Kidney (tissue), 13 donors: ENCODE measurements at regions not wholly inside any gene's neighbourhood (a gene's known extent, or its start where the extent isn't known, plus 50 kb on each side); places are given as distances from the start of the nearest gene placed in this dataset.

ENCODE experiments used
- DNase-seq, 5 donors: peaks; one replicate each; pipeline ENCODE4 v3.0.0-alpha.2; 2013 to 2020
- FAIRE-seq: peaks from 2 replicates; lab custom pipeline; 2012; peaks lifted over from hg19 to GRCh38; lab: Jason Lieb, UNC
- H3K27ac ChIP-seq, 2 donors: one replicate each; pipeline ENCODE4 v1.7.0; 2013; ENCODE audit warnings: low read depth in 2 of 2, low read length in 2 of 2, inconsistent platforms in 1 of 2
- H3K27me3 ChIP-seq: one replicate; pipeline ENCODE4 v1.7.1; 2013; ENCODE audit warnings: low read length, inconsistent platforms; ENCODE audit not compliant: control insufficient read depth, insufficient read depth
- H3K36me3 ChIP-seq, 3 donors: one replicate each; pipeline versions ENCODE4 v1.7.0 to v1.7.1; 2013; ENCODE audit warnings: low read length in 3 of 3, control low read depth in 1 of 3, inconsistent platforms in 1 of 3; ENCODE audit not compliant: insufficient read depth in 3 of 3, control insufficient read depth in 2 of 3
- H3K4me1 ChIP-seq, 3 donors: one replicate each; pipeline versions ENCODE4 v1.7.0 to v1.7.1; 2013; ENCODE audit warnings: low read length in 3 of 3, inconsistent platforms in 1 of 3, low read depth in 1 of 3; ENCODE audit not compliant: control insufficient read depth in 2 of 3, insufficient read depth in 2 of 3
- H3K4me3 ChIP-seq, 3 donors: one replicate each; pipeline versions ENCODE4 v1.7.0 to v1.8.1; 2013; ENCODE audit warnings: low read length in 3 of 3, control low read depth in 1 of 3, inconsistent platforms in 1 of 3
- H3K9ac ChIP-seq, 3 donors: one replicate each; pipeline versions ENCODE4 v1.7.0 to v1.7.1; 2013; ENCODE audit warnings: low read length in 3 of 3, control low read depth in 1 of 3, inconsistent platforms in 1 of 3
- H3K9me3 ChIP-seq, 3 donors: one replicate each; pipeline versions ENCODE4 v1.7.0 to v1.7.1; 2013; ENCODE audit warnings: low read length in 3 of 3, control low read depth in 1 of 3, inconsistent platforms in 1 of 3; ENCODE audit not compliant: control insufficient read depth in 2 of 3, insufficient read depth in 1 of 3
- CTCF ChIP-seq: IDR thresholded peaks from 3 replicates; pipeline ENCODE4 v1.5.1; 2012; ENCODE audit warnings: mild to moderate bottlenecking, moderate library complexity, borderline replicate concordance; ENCODE audit not compliant: insufficient read depth; ENCODE audit errors: extremely low read depth
- intact Hi-C: fragments of 100-400 bp; cut with DNase I; formaldehyde crosslinking; loops from one replicate; pipeline ENCODE4 v1.11.1; 2022
- donor health status: control.
- donor health status: control.
- donor health status: control.
- donor health status: control.
- donor health status: control.
- donor health status: DM: yes; HTN: yes; CAD: no.
- donor health status: Normal renal cell carcinoma (clear cell type).

- Histone ChIP-seq H3K4me1 (peaks cover 0 to 2% (median 0%) of the 10 kb centered on the region in 3 donors), H3K4me3 (no peak overlapping the region), H3K36me3 (no peaks in the 10 kb centered on the region), H3K27ac (no peak overlapping the region), H3K9me3 (no peaks in the 10 kb centered on the region), H3K9ac (no peak overlapping the region), H3K27me3 (no peaks in the 10 kb centered on the region)
- intact Hi-C loops = no loop called here
- no peak for DNase-seq
- TF ChIP-seq CTCF = no peak
- FAIRE-seq = no peak
Measured at GRCh38 chr2:216799873-216800431, 59.9 kb downstream of the TNP1 start.

GRCh38 chr2:216796115-216796840 lies 63.6 kb downstream of the TNP1 start:
- TF ChIP-seq CTCF = no peak
- Histone ChIP-seq H3K36me3 (no peaks in the 10 kb centered on the region), H3K9ac (no peak overlapping the region), H3K9me3 (no peaks in the 10 kb centered on the region), H3K4me3 (no peak overlapping the region), H3K27me3 (no peaks in the 10 kb centered on the region), H3K4me1 (peaks cover 0 to 2% (median 0%) of the 10 kb centered on the region in 3 donors), H3K27ac (no peak overlapping the region)
- intact Hi-C loops = no loop called here
- FAIRE-seq = no peak
- no peak for DNase-seq

- DNase-seq (no peak), FAIRE-seq (no peak)
- no peak for TF ChIP-seq CTCF
- Histone ChIP-seq H3K9me3 (no peaks in the 10 kb centered on the region), H3K27ac (no peak overlapping the region), H3K27me3 (no peaks in the 10 kb centered on the region), H3K9ac (no peak overlapping the region), H3K36me3 (no peaks in the 10 kb centered on the region), H3K4me1 (no peaks in the 10 kb centered on the region), H3K4me3 (no peak overlapping the region)
- intact Hi-C loops = no loop called here
Measured at GRCh38 chr2:216793386-216793785, 66.5 kb downstream of the TNP1 start.
